ENCODE measurements at regions not wholly inside any gene's neighbourhood (a gene's known extent, or its start where the extent isn't known, plus 50 kb on each side); places are given as distances from the start of the nearest gene placed in this dataset.
A peak's percentile ranks its signal among the peaks of the same experiment; 100 is the strongest.

DNA sequence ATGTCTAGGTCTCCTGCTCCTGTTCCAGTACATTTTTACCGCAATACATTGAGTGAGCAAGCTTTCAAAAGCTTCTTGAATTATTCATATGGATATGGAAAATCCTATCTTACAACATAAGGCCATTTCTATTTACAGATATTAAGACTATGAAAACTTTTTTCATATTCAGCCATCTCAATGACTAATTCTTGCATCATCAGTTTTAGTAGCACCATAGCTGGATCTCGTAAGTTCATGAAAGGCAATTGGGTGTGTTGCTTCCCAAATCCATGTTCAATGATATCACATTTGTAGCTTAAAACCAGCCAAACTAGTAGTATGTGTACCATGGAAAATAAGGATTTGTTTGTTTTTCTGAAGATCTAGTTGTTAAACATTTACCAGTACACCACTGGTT is 118.3 kb upstream of the GABRA2 start:
- Histone ChIP-seq H3K4me2 (ENCODE audit: insufficient read depth, low read length) (no peak overlapping the region), H3K9me3 (replicated peaks; ENCODE audit: control insufficient read depth, insufficient read depth, low read depth, low read length) (no peaks in the 10 kb centered on the region), H3K9me1 (ENCODE audit: control insufficient read depth, insufficient read depth, low read length) (no peaks in the 10 kb centered on the region), H3K4me3 (no peak overlapping the region), H3K27ac (ENCODE audit: extremely low read depth, low read depth, low read length) (no peak overlapping the region), H2AFZ (ENCODE audit: low read depth, low read length) (no peak overlapping the region), H4K20me1 (replicated peaks; ENCODE audit: control insufficient read depth, insufficient read depth, low read length) (no peaks in the 10 kb centered on the region), H3K9ac (ENCODE audit: insufficient read depth in 1 of 2, low read depth in 2 of 2, low read length in 2 of 2) (no peak overlapping the region), H3K27me3 (ENCODE audit: control insufficient read depth in 2 of 2, insufficient read depth in 2 of 2, low read length in 2 of 2) (no peaks in the 10 kb centered on the region), H3K79me2 (ENCODE audit: control insufficient read depth, insufficient read depth, low read length) (no peaks in the 10 kb centered on the region), H3K4me1 (replicated peaks in 1 of 2; ENCODE audit: control insufficient read depth in 2 of 2, insufficient read depth in 2 of 2, low read length in 2 of 2) (no peaks in the 10 kb centered on the region), H3K36me3 (ENCODE audit: control insufficient read depth, insufficient read depth, low read length) (no peaks in the 10 kb centered on the region)
- no peak for ATAC-seq
- CTCF ChIA-PET (ENCODE audit: low intra/inter-chr PET ratio), result no interaction called here
- FAIRE-seq, result no peak
- DNase-seq (ENCODE audit: extremely low read depth in 1 of 4, low spot score in 3 of 4), result no peak
- WGBS (ENCODE audit: insufficient coverage, low coverage, missing lambda C conversion rate), result 0% methylated on average over 2 of the region's 2 CpGs
- no TSS peak for BruUV-seq (replicated peaks)
- intact Hi-C loops (cut with micrococcal nuclease), result no loop called here
- POLR2A ChIA-PET, result no interaction called here
- TF ChIP-seq, protein P1, sequence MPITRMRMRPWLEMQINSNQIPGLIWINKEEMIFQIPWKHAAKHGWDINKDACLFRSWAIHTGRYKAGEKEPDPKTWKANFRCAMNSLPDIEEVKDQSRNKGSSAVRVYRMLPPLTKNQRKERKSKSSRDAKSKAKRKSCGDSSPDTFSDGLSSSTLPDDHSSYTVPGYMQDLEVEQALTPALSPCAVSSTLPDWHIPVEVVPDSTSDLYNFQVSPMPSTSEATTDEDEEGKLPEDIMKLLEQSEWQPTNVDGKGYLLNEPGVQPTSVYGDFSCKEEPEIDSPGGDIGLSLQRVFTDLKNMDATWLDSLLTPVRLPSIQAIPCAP (CRISPR knock-in tag; IDR thresholded peaks at IDR 0.05; ENCODE audit: borderline replicate concordance), result no peak
- TF ChIP-seq ZNF41 (CRISPR knock-in tag; conservative IDR thresholded peaks at IDR 0.05) (no peak), SNIP1 (IDR thresholded peaks at IDR 0.05; ENCODE audit: low read depth) (no peak)
- TF ChIP-seq, protein P2, sequence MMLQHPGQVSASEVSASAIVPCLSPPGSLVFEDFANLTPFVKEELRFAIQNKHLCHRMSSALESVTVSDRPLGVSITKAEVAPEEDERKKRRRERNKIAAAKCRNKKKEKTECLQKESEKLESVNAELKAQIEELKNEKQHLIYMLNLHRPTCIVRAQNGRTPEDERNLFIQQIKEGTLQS (IDR thresholded peaks at IDR 0.05), result peak; percentile 33; the same call in 1 of the 2 replicates
- TF ChIP-seq, protein P2 (CRISPR knock-in tag; conservative IDR thresholded peaks at IDR 0.05), result no peak
- in situ Hi-C loops (cut with MboI), result no loop called here

DNA sequence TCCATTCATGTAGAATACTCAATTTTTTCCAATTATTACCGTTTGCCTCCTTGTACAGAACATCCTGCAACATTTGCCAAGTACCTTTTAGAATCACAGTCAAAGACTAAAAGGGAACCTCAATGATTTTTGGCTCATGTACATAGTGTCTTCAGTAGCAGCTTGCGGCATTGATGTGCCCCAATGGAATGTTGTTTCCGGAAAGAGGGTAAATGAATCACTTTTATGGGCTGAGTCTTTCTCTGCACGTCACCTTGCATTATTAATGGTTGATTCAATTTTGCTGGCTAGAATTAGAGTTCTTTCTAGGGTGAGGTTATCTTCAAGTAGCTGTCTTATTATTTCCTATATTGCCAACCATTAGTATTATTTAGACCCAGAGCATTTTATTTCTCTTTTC is 116.9 kb upstream of the GABRA2 start:
- Histone ChIP-seq H4K20me1 (replicated peaks; ENCODE audit: control insufficient read depth, insufficient read depth, low read length) (no peaks in the 10 kb centered on the region), H3K4me3 (no peak overlapping the region), H3K36me3 (ENCODE audit: control insufficient read depth, insufficient read depth, low read length) (no peaks in the 10 kb centered on the region), H3K9ac (ENCODE audit: insufficient read depth in 1 of 2, low read depth in 2 of 2, low read length in 2 of 2) (no peak overlapping the region), H3K9me3 (replicated peaks; ENCODE audit: control insufficient read depth, insufficient read depth, low read depth, low read length) (no peaks in the 10 kb centered on the region), H2AFZ (ENCODE audit: low read depth, low read length) (no peak overlapping the region), H3K27ac (ENCODE audit: extremely low read depth, low read depth, low read length) (no peak overlapping the region), H3K79me2 (ENCODE audit: control insufficient read depth, insufficient read depth, low read length) (no peaks in the 10 kb centered on the region), H3K27me3 (ENCODE audit: control insufficient read depth in 2 of 2, insufficient read depth in 2 of 2, low read length in 2 of 2) (no peaks in the 10 kb centered on the region), H3K4me1 (replicated peaks in 1 of 2; ENCODE audit: control insufficient read depth in 2 of 2, insufficient read depth in 2 of 2, low read length in 2 of 2) (no peaks in the 10 kb centered on the region), H3K9me1 (ENCODE audit: control insufficient read depth, insufficient read depth, low read length) (no peaks in the 10 kb centered on the region), H3K4me2 (ENCODE audit: insufficient read depth, low read length) (no peak overlapping the region)
- BruUV-seq (replicated peaks), result no TSS peak
- no peak for ATAC-seq
- ChIA-PET POLR2A (no interaction called here), CTCF (ENCODE audit: low intra/inter-chr PET ratio) (no interaction called here)
- 2% methylated on average over 4 of the region's 4 CpGs for WGBS (ENCODE audit: insufficient coverage, low coverage, missing lambda C conversion rate)
- DNase-seq (ENCODE audit: extremely low read depth in 1 of 4, low spot score in 3 of 4), result no peak
- no peak for FAIRE-seq
- intact Hi-C loops (cut with micrococcal nuclease), result no loop called here
- in situ Hi-C loops (cut with MboI), result no loop called here
- TF ChIP-seq ETV6 (IDR thresholded peaks at IDR 0.05; ENCODE audit: borderline replicate concordance in 1 of 2, low read depth in 2 of 2, low read length in 1 of 2) (no peak), ETV6 (CRISPR knock-in tag; IDR thresholded peaks at IDR 0.05; ENCODE audit: borderline replicate concordance) (no peak), POLR3G (IDR thresholded peaks at IDR 0.05; ENCODE audit: extremely low read depth, insufficient read length, insufficient replicate concordance) (no peak), TCF3 (CRISPR knock-in tag; IDR thresholded peaks at IDR 0.05) (no peak)
- TF ChIP-seq, protein P3, sequence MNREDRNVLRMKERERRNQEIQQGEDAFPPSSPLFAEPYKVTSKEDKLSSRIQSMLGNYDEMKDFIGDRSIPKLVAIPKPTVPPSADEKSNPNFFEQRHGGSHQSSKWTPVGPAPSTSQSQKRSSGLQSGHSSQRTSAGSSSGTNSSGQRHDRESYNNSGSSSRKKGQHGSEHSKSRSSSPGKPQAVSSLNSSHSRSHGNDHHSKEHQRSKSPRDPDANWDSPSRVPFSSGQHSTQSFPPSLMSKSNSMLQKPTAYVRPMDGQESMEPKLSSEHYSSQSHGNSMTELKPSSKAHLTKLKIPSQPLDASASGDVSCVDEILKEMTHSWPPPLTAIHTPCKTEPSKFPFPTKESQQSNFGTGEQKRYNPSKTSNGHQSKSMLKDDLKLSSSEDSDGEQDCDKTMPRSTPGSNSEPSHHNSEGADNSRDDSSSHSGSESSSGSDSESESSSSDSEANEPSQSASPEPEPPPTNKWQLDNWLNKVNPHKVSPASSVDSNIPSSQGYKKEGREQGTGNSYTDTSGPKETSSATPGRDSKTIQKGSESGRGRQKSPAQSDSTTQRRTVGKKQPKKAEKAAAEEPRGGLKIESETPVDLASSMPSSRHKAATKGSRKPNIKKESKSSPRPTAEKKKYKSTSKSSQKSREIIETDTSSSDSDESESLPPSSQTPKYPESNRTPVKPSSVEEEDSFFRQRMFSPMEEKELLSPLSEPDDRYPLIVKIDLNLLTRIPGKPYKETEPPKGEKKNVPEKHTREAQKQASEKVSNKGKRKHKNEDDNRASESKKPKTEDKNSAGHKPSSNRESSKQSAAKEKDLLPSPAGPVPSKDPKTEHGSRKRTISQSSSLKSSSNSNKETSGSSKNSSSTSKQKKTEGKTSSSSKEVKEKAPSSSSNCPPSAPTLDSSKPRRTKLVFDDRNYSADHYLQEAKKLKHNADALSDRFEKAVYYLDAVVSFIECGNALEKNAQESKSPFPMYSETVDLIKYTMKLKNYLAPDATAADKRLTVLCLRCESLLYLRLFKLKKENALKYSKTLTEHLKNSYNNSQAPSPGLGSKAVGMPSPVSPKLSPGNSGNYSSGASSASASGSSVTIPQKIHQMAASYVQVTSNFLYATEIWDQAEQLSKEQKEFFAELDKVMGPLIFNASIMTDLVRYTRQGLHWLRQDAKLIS (CRISPR knock-in tag; IDR thresholded peaks at IDR 0.05), result no peak
- TF ChIP-seq, protein P4, sequence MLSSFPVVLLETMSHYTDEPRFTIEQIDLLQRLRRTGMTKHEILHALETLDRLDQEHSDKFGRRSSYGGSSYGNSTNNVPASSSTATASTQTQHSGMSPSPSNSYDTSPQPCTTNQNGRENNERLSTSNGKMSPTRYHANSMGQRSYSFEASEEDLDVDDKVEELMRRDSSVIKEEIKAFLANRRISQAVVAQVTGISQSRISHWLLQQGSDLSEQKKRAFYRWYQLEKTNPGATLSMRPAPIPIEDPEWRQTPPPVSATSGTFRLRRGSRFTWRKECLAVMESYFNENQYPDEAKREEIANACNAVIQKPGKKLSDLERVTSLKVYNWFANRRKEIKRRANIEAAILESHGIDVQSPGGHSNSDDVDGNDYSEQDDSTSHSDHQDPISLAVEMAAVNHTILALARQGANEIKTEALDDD (IDR thresholded peaks at IDR 0.05), result no peak
